WTC11 (cell line): ENCODE measurements at regions not wholly inside any gene's neighbourhood (a gene's known extent, or its start where the extent isn't known, plus 50 kb on each side); places are given as distances from the start of the nearest gene placed in this dataset.

ENCODE experiments used
- ATF1 ChIP-seq: sonication (generic); formaldehyde crosslinking; IDR thresholded peaks from 2 replicates; pipeline ENCODE4 v1.8.1; 2023; ENCODE audit warnings: mild to moderate bottlenecking, moderate library complexity, missing genetic modification reagents
- MYBL2 ChIP-seq: sonication (generic); formaldehyde crosslinking; IDR thresholded peaks from 2 replicates; pipeline ENCODE4 v1.8.1; 2023; ENCODE audit warnings: mild to moderate bottlenecking, moderate library complexity, missing genetic modification reagents

GRCh38 chr4:111720866-111721265 lies 424.4 kb upstream of the FAM241A start:
- TF ChIP-seq ATF1 (CRISPR knock-in tag), result no peak
- no peak for TF ChIP-seq MYBL2
